Upper lobe of left lung (tissue), 6 donors: ENCODE measurements at regions not wholly inside any gene's neighbourhood (a gene's known extent, or its start where the extent isn't known, plus 50 kb on each side); places are given as distances from the start of the nearest gene placed in this dataset.
"Not testable (repeated sequence)": the region's sequence is repeated elsewhere in the genome, so short reads cannot be mapped to it uniquely, and the experiment has no call there.

ENCODE experiments used
- ATAC-seq, 2 donors: fragments of 200-7000 bp; cut with Tn5 transposase; one replicate each; pipeline ENCODE4 v1.9.1; 2022; ENCODE audit warnings: mild to moderate bottlenecking in 2 of 2, moderate library complexity in 2 of 2; ENCODE audit not compliant: low FRiP score in 2 of 2
- DNase-seq, 2 donors: peaks; one replicate each; pipeline ENCODE4 v3.0.0-alpha.2; 2019 to 2020
- H3K27ac ChIP-seq, 4 donors: fragments of 200-600 bp; sonication (generic); one replicate each; pipeline ENCODE4 v1.5.1; 2016 to 2019
- H3K27me3 ChIP-seq, 4 donors: fragments of 200-600 bp; sonication (generic); one replicate each; pipeline ENCODE4 v1.5.1; 2017 to 2019
- H3K36me3 ChIP-seq, 4 donors: fragments of 200-600 bp; sonication (generic); one replicate each; pipeline ENCODE4 v1.5.1; 2016 to 2019
- H3K4me1 ChIP-seq, 4 donors: fragments of 200-600 bp; sonication (generic); one replicate each; pipeline ENCODE4 v1.5.1; 2018 to 2019
- H3K4me3 ChIP-seq, 4 donors: fragments of 200-600 bp; sonication (generic); one replicate each; pipeline ENCODE4 v1.5.1; 2017 to 2019; ENCODE audit warnings: mild to moderate bottlenecking in 2 of 4, moderate library complexity in 1 of 4
- H3K9me3 ChIP-seq, 4 donors: fragments of 200-600 bp; sonication (generic); one replicate each; pipeline ENCODE4 v1.5.1; 2018 to 2019
- CTCF ChIP-seq, 6 experiments: fragments of 450-650 bp in 4 of 6; fragments of 200-600 bp in 2 of 6; sonication (generic) in 2 of 6; IDR thresholded peaks; one replicate each; pipeline ENCODE4 v1.5.1; 2016 to 2019; ENCODE audit warnings: antibody characterized with exemption in 6 of 6
- EP300 ChIP-seq, 4 donors: sonication (generic); formaldehyde crosslinking; IDR thresholded peaks; one replicate each; pipeline ENCODE4 v1.5.1; 2017; ENCODE audit warnings: antibody characterized with exemption in 4 of 4, control low read depth in 2 of 4
- POLR2A ChIP-seq, 4 donors: fragments of 450-650 bp; IDR thresholded peaks; one replicate each; pipeline ENCODE4 v1.5.1; 2016 to 2017; ENCODE audit warnings: antibody characterized with exemption in 4 of 4, mild to moderate bottlenecking in 2 of 4
- POLR2AphosphoS5 ChIP-seq, 2 donors: sonication (generic); formaldehyde crosslinking; IDR thresholded peaks; one replicate each; pipeline ENCODE4 v1.5.1; 2017; ENCODE audit warnings: antibody characterized with exemption in 2 of 2
- WGBS, 2 donors: methylation state at CpG; one replicate each; pipeline ENCODE4 v1.1.5; 2017 to 2018; 5-methylcytosine and 5-hydroxymethylcytosine counted together
- small RNA-seq, 4 donors: library from RNA; depleted of rRNA; stranded (forward); fragments of <200 nt; gene quantifications; one replicate each; pipeline ENCODE3, GENCODE V24; 2016
- donor health status: DM: no; HTN: no; CAD: no; lungs with moderate emphysema.
- donor health status: DM: no; HTN: yes; CAD: no; lungs with severe emphysema.

DNA sequence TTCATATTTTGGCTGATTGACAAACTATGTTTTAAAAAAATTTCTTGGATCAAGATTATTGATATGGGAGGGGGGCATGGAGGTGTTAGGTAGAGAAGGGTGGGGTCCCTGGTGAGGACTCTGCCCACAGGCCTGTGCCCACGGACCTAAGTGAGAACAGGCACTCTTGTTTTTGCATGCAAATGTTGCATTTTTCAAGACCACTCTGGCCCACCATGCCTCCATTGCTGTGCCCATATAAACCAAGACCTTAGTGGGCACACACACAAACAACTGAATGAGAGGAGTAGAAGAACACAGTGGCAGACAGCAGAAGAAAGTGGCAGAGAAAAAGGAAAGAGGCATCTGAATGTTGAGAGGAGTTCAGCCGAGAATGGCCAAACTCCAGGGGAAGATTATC is 69.6 kb upstream of the ZNF98 start:
- Histone ChIP-seq H3K4me1 (no peaks in the 10 kb centered on the region), H3K4me3 (no peak overlapping the region), H3K27me3 (no peaks in the 10 kb centered on the region), H3K27ac (no peak overlapping the region), H3K36me3 (no peaks in the 10 kb centered on the region), H3K9me3 (peaks cover 0 to 78% (median 23%) of the 10 kb centered on the region in 4 donors)
- TF ChIP-seq EP300 (IDR thresholded peaks at IDR 0.05) (no peak), CTCF (IDR thresholded peaks at IDR 0.05) (no peak), POLR2AphosphoS5 (IDR thresholded peaks at IDR 0.05) (no peak), POLR2A (IDR thresholded peaks at IDR 0.05) (no peak)
- ATAC-seq, result no peak
- WGBS, 2 donors, result 52 to 70% methylated on average over 2 of the region's 2 CpGs
- DNase-seq, result no peak

DNA sequence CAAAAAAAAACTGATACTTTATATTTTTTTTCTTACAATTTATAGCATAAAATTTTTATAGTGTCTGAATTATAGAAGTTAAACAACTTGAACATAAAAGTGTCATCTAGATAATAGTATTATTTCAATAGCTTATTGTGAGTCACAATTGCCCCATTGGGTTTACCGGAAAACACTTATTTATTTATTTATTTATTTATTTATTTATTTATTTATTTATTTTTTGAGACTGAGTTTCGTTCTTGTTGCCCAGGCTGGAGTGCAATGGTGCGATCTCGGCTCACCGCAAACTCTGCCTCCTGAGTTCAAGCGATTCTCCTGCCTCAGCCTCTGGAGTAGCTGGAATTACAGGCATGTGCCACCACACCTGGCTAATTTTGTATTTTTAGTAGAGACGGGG is 61.4 kb upstream of the ZNF98 start:
- H3K4me3 ChIP-seq, H3K4me1 ChIP-seq, DNase-seq, H3K36me3 ChIP-seq, H3K27me3 ChIP-seq, H3K27ac ChIP-seq, ATAC-seq: not testable (repeated sequence)
- peaks cover 0 to 81% (median 33%) of the 10 kb centered on the region in 4 donors for H3K9me3 ChIP-seq
- 82 to 86% methylated on average over 7 of the region's 7 CpGs for WGBS, 2 donors

GRCh38 chr19:22472180-22472637 is 50.1 kb upstream of the ZNF98 start:
- Histone ChIP-seq H3K9me3 (peaks cover 59 to 91% (median 73%) of the 10 kb centered on the region in 4 donors), H3K27me3 (no peaks in the 10 kb centered on the region), H3K27ac (no peak overlapping the region), H3K4me3 (no peak overlapping the region), H3K4me1 (no peaks in the 10 kb centered on the region), H3K36me3 (no peaks in the 10 kb centered on the region)
- no peak for ATAC-seq
- WGBS, 2 donors, result 83 to 85% methylated on average over 2 of the region's 2 CpGs
- TF ChIP-seq EP300 (IDR thresholded peaks at IDR 0.05), result no peak
- no peak for TF ChIP-seq POLR2AphosphoS5 (IDR thresholded peaks at IDR 0.05)
- no peak for TF ChIP-seq POLR2A (IDR thresholded peaks at IDR 0.05)
- TF ChIP-seq CTCF (IDR thresholded peaks at IDR 0.05), result no peak
- DNase-seq, result no peak

Small RNAs in the stretch of these regions (small RNA-seq; reads per million reads assigned to genes)
- 0 reads per million in 4 donors for gene AC004004.1
